HG03060 (cell line): ENCODE measurements at regions not wholly inside any gene's neighbourhood (a gene's known extent, or its start where the extent isn't known, plus 50 kb on each side); places are given as distances from the start of the nearest gene placed in this dataset.

Source experiments
- ATAC-seq: cut with Tn5 transposase; IDR thresholded peaks from one replicate; pipeline ENCODE4 v1.9.1; 2021; ENCODE audit warnings: low read depth, moderate number of reproducible peaks; ENCODE audit not compliant: unreplicated experiment

GRCh38 chr5:153883854-153884611 is 154.7 kb downstream of the FAM114A2 start:
- ATAC-seq = no peak

DNA sequence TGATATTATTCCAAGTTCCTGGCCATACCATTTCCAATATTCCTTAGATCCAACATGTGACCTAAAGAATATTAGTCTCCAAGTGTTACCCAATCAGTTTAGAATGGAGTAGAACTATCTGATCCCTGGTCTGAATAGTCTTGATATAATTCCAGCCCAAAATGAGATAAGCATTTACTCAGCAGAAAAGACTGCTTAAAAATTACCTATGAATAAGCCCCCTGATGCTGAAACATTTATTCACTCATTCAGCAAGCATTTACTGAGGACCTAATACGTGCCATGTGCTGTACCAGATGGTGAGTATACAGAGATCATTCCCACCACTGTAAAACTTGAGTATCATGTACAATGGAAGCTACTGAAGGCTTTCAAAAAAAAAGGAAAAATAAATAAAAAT is 157.0 kb downstream of the FAM114A2 start:
- no peak for ATAC-seq

DNA sequence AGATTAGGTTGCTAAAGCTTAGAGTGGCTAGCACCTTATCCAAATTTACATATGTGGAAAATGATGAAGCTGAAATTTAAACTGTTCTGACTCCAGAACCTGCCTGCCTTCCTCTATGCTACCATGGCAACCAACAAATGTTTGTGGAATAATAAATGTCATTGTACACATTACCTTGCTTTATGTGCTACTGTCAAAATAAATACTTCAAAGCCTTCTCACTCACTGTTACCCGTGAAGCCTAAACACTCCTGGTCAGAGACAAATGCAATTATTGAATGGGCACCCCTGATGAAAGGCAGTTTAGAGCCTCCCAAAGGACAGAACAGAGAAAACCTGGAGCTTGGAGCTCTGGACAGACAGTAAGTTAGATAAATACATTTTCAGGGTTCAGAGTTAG is 158.6 kb downstream of the FAM114A2 start:
- ATAC-seq = no peak

- ATAC-seq = no peak
These were observed 159.1 kb downstream of the FAM114A2 start for GRCh38 chr5:153879596-153879995.

DNA sequence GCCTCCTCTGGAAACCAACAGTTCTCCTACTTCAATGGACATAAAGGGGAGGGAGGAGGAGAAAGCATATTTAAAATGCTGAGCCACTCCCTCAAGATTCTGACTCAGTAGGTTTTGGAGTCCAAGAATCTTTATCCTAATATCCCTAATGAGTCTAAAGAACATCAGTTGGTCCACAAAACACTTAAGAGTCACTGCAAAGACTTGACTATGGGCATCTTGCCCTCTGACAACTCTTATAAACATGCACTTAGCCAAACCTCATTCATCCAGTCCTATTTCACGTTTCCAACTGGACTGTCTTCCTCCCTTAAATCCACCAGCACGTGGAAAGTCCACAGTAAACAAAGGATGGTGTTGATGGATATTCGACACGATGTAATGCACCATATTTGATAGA is 172.5 kb downstream of the FAM114A2 start:
- no peak for ATAC-seq

DNA sequence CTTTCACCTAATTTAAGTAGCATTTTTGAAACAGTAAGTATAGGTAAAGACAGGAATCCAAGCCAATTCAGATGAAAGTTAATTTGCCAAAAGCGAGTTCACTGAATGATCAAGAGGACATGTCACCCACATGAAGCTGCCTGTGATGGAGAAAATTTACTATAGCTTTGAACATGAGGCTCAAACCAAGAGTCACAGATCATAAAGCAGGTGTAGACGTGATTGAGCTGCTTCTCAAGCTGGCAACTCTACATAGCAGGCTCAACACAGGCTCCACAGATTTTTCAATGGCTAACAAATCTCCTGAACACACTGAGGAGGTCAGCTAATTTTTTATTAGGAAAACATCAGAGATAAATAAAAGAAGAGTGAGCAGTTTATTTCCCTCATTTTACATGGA is 173.7 kb downstream of the FAM114A2 start:
- ATAC-seq = no peak

- ATAC-seq = no peak
These were observed 174.8 kb downstream of the FAM114A2 start for GRCh38 chr5:153863951-153864350.
